GM12878 (cell line): ENCODE measurements at regions not wholly inside any gene's neighbourhood (a gene's known extent, or its start where the extent isn't known, plus 50 kb on each side); places are given as distances from the start of the nearest gene placed in this dataset.

Experiments
- ATAC-seq: fragments of 200-7000 bp; cut with Tn5 transposase; 3 replicates; pipeline ENCODE4 v1.9.1; 2020; ENCODE audit warnings: mild to moderate bottlenecking, moderate library complexity
- BruUV-seq: library from RNA; stranded (reverse); fragments of 400-500 nt; replicated peaks from 2 replicates; lab custom pipeline; 2021; lab: Mats Ljungman, UMichigan
- CTCF ChIA-PET: fragments of 300-600 bp; sonication (Branson Sonifier 250); formaldehyde crosslinking; extraction: SDS; loops from one replicate; lab custom pipeline; 2021; ENCODE audit warnings: inconsistent platforms; lab: Yijun Ruan, JAX
- POLR2A ChIA-PET: fragments of 350-600 bp; formaldehyde crosslinking; extraction: SDS; loops from one replicate; lab custom pipeline; 2021; ENCODE audit warnings: inconsistent platforms; lab: Charles Lee
- RAD21 ChIA-PET: fragments of 300-600 bp; sonication (Branson Sonifier 250); formaldehyde crosslinking; loops from one replicate; lab custom pipeline; 2023; ENCODE audit warnings: antibody characterized with exemption; ENCODE audit not compliant: unreplicated experiment; lab: Charles Lee
- SMC1A ChIA-PET: fragments of 300-600 bp; sonication (Branson Sonifier 250); formaldehyde crosslinking; loops from one replicate; lab custom pipeline; 2023; ENCODE audit not compliant: unreplicated experiment, uncharacterized antibody; lab: Charles Lee
- DNase-seq: peaks from one replicate; pipeline ENCODE4 v3.0.0-alpha.2; 2011; ENCODE audit warnings: low read depth, low spot score
- FAIRE-seq: peaks from 3 replicates; lab custom pipeline; 2011; peaks lifted over from hg19 to GRCh38; lab: Jason Lieb, UNC
- H2AFZ ChIP-seq: 2 replicates; pipeline ENCODE4 v1.6.0; 2011; ENCODE audit warnings: low read depth, low read length, control low read depth; ENCODE audit not compliant: control insufficient read depth
- H3K27ac ChIP-seq: 2 replicates; pipeline ENCODE4 v1.5.1; 2011; ENCODE audit warnings: control low read depth; ENCODE audit not compliant: control insufficient read depth, insufficient read depth
- H3K27me3 ChIP-seq, 2 experiments: replicated peaks in 1 of 2; 2 replicates each; pipeline versions ENCODE4 v1.6.0 to v1.6.1; 2011; ENCODE audit warnings: low read length in 1 of 2; ENCODE audit not compliant: control insufficient read depth in 2 of 2, insufficient read depth in 2 of 2
- H3K36me3 ChIP-seq, 2 experiments: 2 replicates each; pipeline ENCODE4 v1.5.1; 2011; ENCODE audit warnings: low read length in 1 of 2; ENCODE audit not compliant: control insufficient read depth in 2 of 2, insufficient read depth in 2 of 2
- H3K4me1 ChIP-seq: 2 replicates; pipeline ENCODE4 v1.6.1; 2011; ENCODE audit warnings: mild to moderate bottlenecking, low read length, moderate library complexity, mixed read lengths; ENCODE audit not compliant: control insufficient read depth, insufficient read depth
- H3K4me2 ChIP-seq: 2 replicates; pipeline ENCODE4 v1.6.0; 2011; ENCODE audit warnings: control low read depth; ENCODE audit not compliant: control insufficient read depth, insufficient read depth
- H3K4me3 ChIP-seq: fragments of 200-600 bp; sonication (generic); 2 replicates; pipeline ENCODE4 v1.5.1; 2016
- H3K79me2 ChIP-seq: 2 replicates; pipeline ENCODE4 v1.6.0; 2011; ENCODE audit warnings: low read length; ENCODE audit not compliant: control insufficient read depth, insufficient read depth
- H3K9ac ChIP-seq: 2 replicates; pipeline ENCODE4 v1.8.0; 2011; ENCODE audit warnings: low read length, control low read depth, mixed read lengths; ENCODE audit not compliant: control insufficient read depth, insufficient read depth
- H3K9me3 ChIP-seq: replicated peaks from 3 replicates; pipeline ENCODE4 v1.5.1; 2011; ENCODE audit warnings: mild to moderate bottlenecking, low read length; ENCODE audit not compliant: control insufficient read depth, insufficient read depth
- H4K20me1 ChIP-seq: 2 replicates; pipeline ENCODE4 v1.6.0; 2011; ENCODE audit not compliant: control insufficient read depth, insufficient read depth
- ATF2 ChIP-seq: IDR thresholded peaks from 2 replicates; pipeline ENCODE4 v1.6.1; 2012; ENCODE audit warnings: low read length, inconsistent platforms
- BCL3 ChIP-seq: IDR thresholded peaks from 2 replicates; pipeline ENCODE4 v1.6.1; 2011; ENCODE audit warnings: borderline replicate concordance, low read depth, mild to moderate bottlenecking, moderate library complexity, low read length; ENCODE audit not compliant: insufficient read depth, poor library complexity, severe bottlenecking
- CREB1 ChIP-seq: IDR thresholded peaks from 2 replicates; pipeline ENCODE4 v1.6.1; 2012; ENCODE audit warnings: low read depth, mild to moderate bottlenecking, inconsistent platforms
- CREM ChIP-seq: IDR thresholded peaks from 2 replicates; pipeline ENCODE4 v1.6.1; 2014; ENCODE audit warnings: antibody characterized with exemption, low read depth
- E2F4 ChIP-seq: IDR thresholded peaks from 2 replicates; pipeline ENCODE4 v1.6.1; 2012; ENCODE audit warnings: low read depth, low read length, improper control_type of control experiment
- GABPA ChIP-seq: IDR thresholded peaks from 2 replicates; pipeline ENCODE4 v1.6.1; 2014; ENCODE audit warnings: antibody characterized with exemption, low read depth, mild to moderate bottlenecking, inconsistent platforms
- HDAC6 ChIP-seq: fragments of 200-600 bp; sonication (generic); IDR thresholded peaks from one replicate; pipeline ENCODE4 v1.8.0; 2017; ENCODE audit warnings: antibody characterized with exemption; ENCODE audit not compliant: unreplicated experiment
- IRF4 ChIP-seq: IDR thresholded peaks from 2 replicates; pipeline ENCODE4 v1.6.1; 2011; ENCODE audit warnings: low read depth, low read length
- KLF5 ChIP-seq: fragments of 450-650 bp; IDR thresholded peaks from 2 replicates; pipeline ENCODE4 v1.6.1; 2014; ENCODE audit warnings: mild to moderate bottlenecking; ENCODE audit not compliant: partially characterized antibody
- MEF2A ChIP-seq: IDR thresholded peaks from 2 replicates; pipeline ENCODE4 v1.6.1; 2011; ENCODE audit warnings: low read depth, mild to moderate bottlenecking, low read length, moderate library complexity; ENCODE audit not compliant: insufficient read depth
- NFYA ChIP-seq: IDR thresholded peaks from 2 replicates; pipeline ENCODE4 v1.6.1; 2011; ENCODE audit warnings: low read depth, mild to moderate bottlenecking, low read length, improper control_type of control experiment, borderline replicate concordance
- PAX5 ChIP-seq: IDR thresholded peaks from 2 replicates; pipeline ENCODE4 v1.6.1; 2011; ENCODE audit warnings: low read depth, low read length, borderline replicate concordance
- PKNOX1 ChIP-seq: fragments of 450-650 bp; IDR thresholded peaks from 2 replicates; pipeline ENCODE4 v1.6.1; 2016; ENCODE audit warnings: mild to moderate bottlenecking
- STAT3 ChIP-seq: IDR thresholded peaks from 2 replicates; pipeline ENCODE4 v1.6.1; 2011; ENCODE audit warnings: low read depth, low read length, improper control_type of control experiment
- TAF1 ChIP-seq: IDR thresholded peaks from 2 replicates; pipeline ENCODE4 v1.6.1; 2011; ENCODE audit warnings: mild to moderate bottlenecking, low read depth, low read length, borderline replicate concordance
- TBL1XR1 ChIP-seq: IDR thresholded peaks from 2 replicates; pipeline ENCODE4 v1.6.1; 2012; ENCODE audit warnings: low read depth, low read length, improper control_type of control experiment
- TCF12 ChIP-seq: IDR thresholded peaks from 2 replicates; pipeline ENCODE4 v1.6.1; 2011; ENCODE audit warnings: low read depth, mild to moderate bottlenecking, low read length
- ZBTB4 ChIP-seq: fragments of 450-650 bp; formaldehyde crosslinking; IDR thresholded peaks from 2 replicates; pipeline ENCODE4 v1.4.0; 2022; ENCODE audit warnings: mild to moderate bottlenecking, moderate library complexity
- ZNF384 ChIP-seq: IDR thresholded peaks from 2 replicates; pipeline ENCODE4 v1.6.1; 2012; ENCODE audit warnings: low read depth, mild to moderate bottlenecking, low read length, improper control_type of control experiment, borderline replicate concordance
- WGBS: methylation state at CpG from one replicate; pipeline ENCODE4 v1.1.6; 2016; ENCODE audit warnings: low lambda C conversion rate; ENCODE audit not compliant: insufficient replicate concordance, insufficient coverage; ENCODE audit errors: missing lambda C conversion rate; 5-methylcytosine and 5-hydroxymethylcytosine counted together
- in situ Hi-C: fragments of 300-500 bp; cut with MboI; formaldehyde crosslinking; loops from 9 replicates; pipeline ENCODE4 v1.14.3; 2018; ENCODE audit warnings: mixed read lengths
- intact Hi-C: fragments of 100-400 bp; cut with micrococcal nuclease; formaldehyde crosslinking; loops from one replicate; pipeline ENCODE4 v1.14.2; 2022; ENCODE audit not compliant: unreplicated experiment

- WGBS = 0% methylated on average over 1 of the region's 1 CpG
- RAD21 ChIA-PET = no interaction called here
- CTCF ChIA-PET = no interaction called here
- no peaks in the 10 kb centered on the region for H3K27me3 ChIP-seq
- no peaks in the 10 kb centered on the region for H3K79me2 ChIP-seq
- H3K9me3 ChIP-seq = no peaks in the 10 kb centered on the region
- intact Hi-C loops (no loop called here), in situ Hi-C loops (no loop called here)
- H3K27ac ChIP-seq = no peak overlapping the region
- SMC1A ChIA-PET = no interaction called here
- no peaks in the 10 kb centered on the region for H4K20me1 ChIP-seq
- POLR2A ChIA-PET = no interaction called here
- TF ChIP-seq PKNOX1 (no peak), STAT3 (no peak), PAX5 (no peak), MEF2A (no peak), IRF4 (no peak), ZNF384 (no peak), KLF5 (no peak), CREM (no peak), GABPA (no peak), CREB1 (no peak), TCF12 (no peak), E2F4 (no peak), TBL1XR1 (no peak), ATF2 (no peak), ZBTB4 (no peak), TAF1 (no peak), HDAC6 (no peak), BCL3 (no peak), NFYA (no peak)
- H3K4me2 ChIP-seq = no peak overlapping the region
- H3K4me3 ChIP-seq = no peak overlapping the region
- ATAC-seq (peak; percentile 68), FAIRE-seq (no peak), DNase-seq (peak; percentile 20)
- BruUV-seq = no TSS peak
- H3K4me1 ChIP-seq = no peaks in the 10 kb centered on the region
- no peaks in the 10 kb centered on the region for H3K36me3 ChIP-seq
- no peak overlapping the region for H3K9ac ChIP-seq
- H2AFZ ChIP-seq = no peak overlapping the region
Observed at GRCh38 chr6:86017236-86017635, 374.6 kb upstream of the SYNCRIP start.
